HuH-7.5 (cell line): ENCODE measurements at regions not wholly inside any gene's neighbourhood (a gene's known extent, or its start where the extent isn't known, plus 50 kb on each side); places are given as distances from the start of the nearest gene placed in this dataset.
"Not testable (repeated sequence)": the region's sequence is repeated elsewhere in the genome, so short reads cannot be mapped to it uniquely, and the experiment has no call there.

ENCODE experiments used
- DNase-seq: peaks from one replicate; pipeline ENCODE4 v3.0.0; 2011; ENCODE audit warnings: low spot score

DNA sequence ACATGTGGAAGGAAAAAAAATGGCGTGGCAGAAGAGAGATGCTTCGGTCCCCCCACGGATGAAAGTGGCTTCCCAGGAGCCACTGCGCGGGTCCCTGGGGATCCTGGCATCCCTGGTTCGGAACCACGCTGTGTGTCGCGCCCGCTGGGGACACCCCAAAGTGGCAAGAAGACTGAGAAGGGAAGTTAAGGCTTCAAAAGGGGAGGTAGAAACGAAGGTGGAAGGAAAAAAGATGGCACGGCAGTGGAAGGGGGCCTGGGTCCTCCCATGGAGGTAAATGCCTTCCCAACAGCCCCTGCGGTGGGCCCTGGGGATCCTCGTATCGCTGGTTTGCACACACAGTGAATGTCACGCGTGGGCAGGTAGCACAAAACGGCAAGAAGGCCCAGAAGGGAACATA lies 281.7 kb downstream of the ALG10 start:
- DNase-seq = no peak

DNA sequence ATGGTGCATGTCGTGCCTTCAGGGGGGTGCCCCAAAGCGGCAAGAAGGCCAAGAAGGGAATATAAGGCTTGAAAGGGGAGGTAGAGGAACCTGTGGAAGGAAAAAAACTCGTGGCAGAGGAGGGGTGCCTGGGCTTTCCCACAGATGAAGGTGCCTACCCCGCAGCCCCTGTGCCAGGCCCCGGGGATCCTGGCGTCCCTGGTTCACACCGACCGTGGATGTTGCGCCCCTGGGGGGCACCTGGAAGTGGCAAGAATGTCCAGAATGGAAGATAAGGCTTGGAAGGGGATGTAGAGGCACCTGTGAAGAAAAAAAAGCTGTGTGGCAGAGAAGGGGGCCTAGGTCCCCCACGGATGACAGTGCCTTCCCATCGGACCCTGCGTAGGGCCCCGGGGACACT lies 282.2 kb downstream of the ALG10 start:
- no peak for DNase-seq

DNA sequence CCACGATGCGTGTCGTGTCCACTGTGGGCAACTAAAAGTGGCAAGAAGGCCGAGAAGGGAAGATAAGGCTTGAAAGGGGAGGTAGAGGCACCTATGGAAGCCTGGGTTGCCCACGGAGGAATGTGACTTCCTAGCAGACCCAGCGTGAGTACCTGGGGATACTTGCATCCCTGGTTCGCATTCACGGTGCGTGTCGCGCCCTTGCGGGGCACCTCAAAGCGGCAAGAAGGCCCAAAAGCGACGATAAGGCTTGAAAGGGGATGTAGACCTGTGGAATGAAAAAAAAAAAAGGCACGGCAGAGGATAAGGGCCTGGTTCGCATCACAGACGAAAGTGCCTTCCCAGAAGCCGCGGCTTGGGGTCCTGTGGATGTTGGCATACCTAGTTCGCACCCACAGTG lies 282.9 kb downstream of the ALG10 start:
- DNase-seq = no peak

DNA sequence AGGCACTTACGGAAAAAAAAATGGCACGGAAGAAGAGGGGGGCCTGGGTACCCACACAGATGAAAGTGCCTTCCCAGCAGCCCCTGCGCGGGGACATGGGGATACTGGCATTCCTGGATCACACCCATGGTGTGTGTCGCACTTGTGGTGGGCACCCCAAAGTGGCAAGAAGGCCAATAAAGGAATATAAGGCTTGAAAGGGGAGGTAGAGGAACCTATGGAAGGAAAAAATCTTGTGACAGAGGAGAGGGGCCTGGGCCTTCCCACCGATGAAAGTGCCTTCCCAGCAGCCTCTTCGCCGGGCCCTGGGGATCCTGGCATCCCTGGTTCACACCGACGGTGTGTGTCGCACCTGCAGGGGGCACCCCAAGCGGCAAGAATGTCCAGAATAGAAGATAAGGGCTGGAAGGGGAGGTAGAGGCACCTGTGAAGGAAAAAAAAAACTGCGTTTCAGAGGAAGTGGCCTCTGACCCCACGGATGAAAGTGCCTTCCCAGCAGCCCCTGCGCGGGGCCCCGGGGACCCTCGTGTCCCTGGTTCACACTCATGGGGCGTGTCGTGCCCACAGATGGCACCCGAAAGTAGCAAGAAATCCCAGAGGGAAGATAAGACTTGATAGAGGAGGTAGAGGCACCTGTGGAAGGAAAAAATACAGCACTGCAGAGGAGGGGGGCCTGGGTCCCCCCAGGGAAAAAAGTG lies 284.0 kb downstream of the ALG10 start:
- no peak for DNase-seq

- DNase-seq = not testable (repeated sequence)
Measured at GRCh38 chr12:34309806-34310804, 287.8 kb downstream of the ALG10 start.

DNA sequence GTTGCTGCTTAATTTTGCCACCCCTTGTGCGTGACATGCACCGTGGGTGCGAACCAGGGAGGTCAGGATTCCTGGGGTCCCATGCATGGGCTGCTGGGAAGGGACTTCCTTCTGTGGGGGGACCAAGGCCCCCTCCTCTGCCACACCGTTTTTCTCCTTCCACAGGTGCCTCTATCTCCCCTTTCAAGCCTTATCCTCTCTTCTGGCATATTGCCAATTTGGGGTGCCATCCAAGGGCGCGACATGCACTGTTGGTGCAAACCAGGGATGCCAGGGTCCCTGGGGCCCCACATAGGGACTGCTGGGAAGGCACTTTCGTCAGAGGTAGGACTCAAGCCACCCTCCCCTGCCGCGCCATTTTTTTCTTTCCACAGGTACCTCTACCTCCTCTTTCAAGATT lies 289.0 kb downstream of the ALG10 start:
- DNase-seq = no peak

DNA sequence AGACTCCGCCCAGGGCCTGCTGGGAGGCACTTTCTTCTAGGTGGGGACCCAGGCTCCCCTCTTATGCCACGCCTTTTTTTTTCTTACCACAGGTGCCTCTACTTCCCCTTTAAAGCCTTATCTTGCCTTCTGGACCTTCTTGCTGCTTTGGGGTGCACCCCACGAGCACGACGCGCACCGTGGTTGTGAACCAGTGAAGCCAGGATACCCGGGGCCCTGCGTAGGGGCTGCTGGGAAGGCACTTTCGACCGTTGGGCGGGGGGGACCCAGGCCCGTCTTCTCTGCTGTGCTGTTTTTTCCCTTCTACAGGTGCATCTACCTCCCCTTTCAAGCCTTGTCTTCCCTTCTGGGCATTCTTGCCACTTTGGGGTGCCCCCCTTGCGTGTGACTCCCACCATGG lies 305.4 kb downstream of the ALG10 start:
- DNase-seq = no peak

DNA sequence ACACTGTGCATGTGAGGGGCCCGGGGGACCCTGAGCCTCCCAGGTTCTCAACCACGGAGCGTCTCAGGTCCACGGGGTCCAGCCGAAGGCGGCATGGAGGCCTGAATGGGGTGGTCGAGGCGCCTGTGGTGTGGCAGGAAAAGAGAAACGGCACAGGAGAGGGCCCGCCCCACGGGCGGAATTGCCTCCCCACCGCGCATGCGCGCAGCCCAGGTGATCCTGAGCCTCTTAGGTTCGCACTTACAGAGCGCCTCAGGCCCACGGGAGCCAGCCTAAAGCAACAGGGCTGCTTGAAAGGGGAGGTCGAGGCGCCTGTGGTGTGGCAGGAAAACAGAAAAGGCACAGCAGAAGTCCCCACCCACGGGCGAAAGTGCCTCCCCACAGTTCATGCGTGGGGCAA lies 311.0 kb downstream of the ALG10 start:
- no peak for DNase-seq

- no peak for DNase-seq
Measured at GRCh38 chr12:34334538-34334937, 312.2 kb downstream of the ALG10 start.

GRCh38 chr12:34334953-34335743 lies 312.9 kb downstream of the ALG10 start:
- no peak for DNase-seq

- DNase-seq = no peak
Measured at GRCh38 chr12:34335819-34336262, 313.5 kb downstream of the ALG10 start.

- DNase-seq = no peak
Measured at GRCh38 chr12:34336619-34337465, 314.5 kb downstream of the ALG10 start.

DNA sequence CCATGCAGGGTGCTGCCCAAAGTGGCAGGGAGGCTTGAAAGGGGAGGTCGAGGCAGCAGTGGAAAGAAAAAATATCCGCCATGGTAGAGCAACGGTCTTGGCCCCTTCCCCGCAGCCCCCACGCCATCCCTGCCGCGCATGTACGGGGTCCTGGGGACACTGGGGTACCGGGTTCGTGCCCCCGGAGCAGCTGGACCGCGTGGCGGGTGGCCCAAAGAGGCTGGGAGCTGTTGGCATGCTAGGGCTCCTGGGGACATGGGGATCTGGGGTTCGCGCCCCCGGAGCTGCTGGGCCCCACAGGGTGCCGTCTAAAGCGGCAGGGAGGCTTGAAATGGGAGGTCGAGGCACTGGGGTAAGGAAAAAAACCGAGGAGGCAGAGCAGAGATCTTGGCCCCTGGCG lies 316.5 kb downstream of the ALG10 start:
- DNase-seq = no peak

DNA sequence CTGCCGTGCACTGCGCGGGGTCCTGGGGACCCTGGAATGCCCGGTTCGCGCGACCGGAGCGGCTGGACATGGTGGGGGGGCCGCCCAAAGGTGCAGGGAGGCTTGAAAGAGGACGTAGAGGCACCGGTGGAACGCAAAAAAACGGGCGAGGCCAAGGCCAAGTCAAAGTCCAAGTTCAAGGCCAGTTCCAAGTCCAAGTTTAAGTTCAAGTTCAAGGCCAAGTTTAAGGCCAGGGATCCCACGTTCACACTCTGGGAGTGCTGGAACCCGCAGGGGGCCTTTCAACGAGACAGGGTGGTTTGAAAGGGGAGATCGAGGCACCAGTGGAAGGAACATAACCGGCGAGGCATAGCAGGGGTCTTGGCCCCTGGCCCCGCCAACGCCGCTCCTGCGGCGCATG lies 317.6 kb downstream of the ALG10 start:
- no peak for DNase-seq

DNA sequence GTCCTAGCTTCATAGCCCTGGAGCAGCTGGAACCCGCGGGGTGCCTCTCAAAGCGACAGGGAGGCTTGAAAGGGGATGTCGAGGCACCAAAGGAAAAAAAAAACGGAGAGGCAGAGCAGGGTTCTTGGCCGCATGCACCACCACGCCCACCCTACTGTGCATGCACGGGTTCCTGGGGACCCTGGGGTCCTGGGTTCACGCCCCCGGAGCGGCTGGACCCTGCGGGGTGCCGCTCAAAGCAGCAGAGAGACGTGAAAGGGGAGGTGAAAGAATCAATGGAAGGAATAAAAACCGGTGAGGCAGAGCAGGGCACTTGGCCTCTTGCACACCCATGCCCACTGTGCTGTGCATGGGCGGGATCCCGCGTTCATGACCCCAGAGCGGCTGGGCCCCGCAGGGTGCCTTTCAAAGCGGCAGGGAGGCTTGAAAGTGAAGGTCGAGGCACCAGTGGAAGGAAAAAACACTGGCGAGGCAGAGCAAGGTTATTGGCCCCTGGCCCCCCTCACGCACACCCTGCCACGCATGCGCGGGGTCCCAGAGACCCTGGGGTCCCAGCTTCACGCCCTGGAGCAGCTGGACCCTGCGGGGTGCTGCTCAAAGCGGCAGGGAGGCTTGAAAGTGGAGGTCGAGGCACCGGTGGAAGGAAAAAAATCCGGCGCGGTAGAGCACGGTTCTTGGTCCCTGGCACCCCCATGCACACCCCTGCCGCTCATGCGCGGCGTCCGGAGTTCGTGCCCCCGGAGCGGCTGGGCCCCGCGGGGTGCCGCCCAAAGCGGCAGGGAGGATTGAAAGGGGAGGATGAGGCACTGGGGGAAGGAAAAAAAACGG lies 318.5 kb downstream of the ALG10 start:
- DNase-seq = no peak

DNA sequence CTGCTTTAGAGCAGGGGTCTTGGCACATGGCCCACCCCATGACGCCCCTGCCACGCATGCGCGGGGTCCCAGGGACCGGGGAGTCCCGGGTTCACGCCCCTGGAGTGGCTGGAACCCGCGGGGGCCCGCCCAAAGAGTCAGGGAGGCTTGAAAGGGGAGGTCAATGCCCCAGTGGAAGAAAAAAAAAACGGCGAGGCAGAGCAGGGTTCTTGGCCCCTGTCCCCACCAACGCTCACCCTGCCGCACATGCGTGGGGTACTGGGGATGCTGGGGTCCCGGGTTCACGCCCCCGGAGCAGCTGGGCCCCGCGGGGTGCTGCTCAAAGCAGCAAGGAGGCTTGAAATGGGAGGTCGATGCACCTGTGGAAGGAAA lies 319.1 kb downstream of the ALG10 start:
- no peak for DNase-seq

DNA sequence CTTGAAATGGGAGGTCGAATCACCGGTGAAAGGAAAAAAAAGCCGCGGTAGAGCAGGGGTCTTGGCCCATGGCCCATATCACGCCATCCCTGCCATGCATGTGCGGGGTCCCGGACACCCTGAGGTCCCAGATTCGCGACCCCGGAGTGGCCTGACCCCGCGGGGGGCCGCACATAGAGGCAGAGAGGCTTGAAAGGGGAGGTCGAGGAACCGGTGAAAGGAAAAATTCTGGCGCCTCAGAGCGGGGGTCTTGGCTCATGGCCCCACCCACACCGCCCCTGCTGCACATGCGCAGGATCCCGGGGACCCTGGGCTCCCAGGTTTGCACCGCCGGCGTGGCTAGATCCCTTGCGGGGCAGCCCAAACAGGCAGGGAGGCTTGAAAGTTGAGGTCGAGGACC lies 319.8 kb downstream of the ALG10 start:
- no peak for DNase-seq

DNA sequence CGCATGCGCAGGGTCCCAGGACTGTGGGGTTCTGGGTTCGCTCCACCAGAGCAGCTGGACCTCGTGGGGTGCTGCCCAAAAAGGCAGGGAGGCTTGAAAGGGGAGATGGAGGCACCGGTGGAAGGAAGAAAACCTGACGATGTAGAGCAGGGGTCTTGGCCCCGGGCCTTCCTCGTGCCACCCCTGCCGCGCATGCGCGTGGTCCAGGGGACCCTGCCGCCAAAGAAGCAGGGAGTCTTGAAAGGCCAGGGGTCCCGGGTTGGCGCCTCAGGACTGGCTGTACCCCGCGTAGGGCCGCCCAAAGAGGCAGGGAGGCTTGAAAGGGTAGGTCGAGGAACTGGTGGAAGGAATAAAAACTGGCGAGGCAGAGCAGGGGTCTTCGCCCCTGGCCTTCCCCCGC lies 321.0 kb downstream of the ALG10 start:
- no peak for DNase-seq

- no peak for DNase-seq
Measured at GRCh38 chr12:34343766-34344165, 321.5 kb downstream of the ALG10 start.

DNA sequence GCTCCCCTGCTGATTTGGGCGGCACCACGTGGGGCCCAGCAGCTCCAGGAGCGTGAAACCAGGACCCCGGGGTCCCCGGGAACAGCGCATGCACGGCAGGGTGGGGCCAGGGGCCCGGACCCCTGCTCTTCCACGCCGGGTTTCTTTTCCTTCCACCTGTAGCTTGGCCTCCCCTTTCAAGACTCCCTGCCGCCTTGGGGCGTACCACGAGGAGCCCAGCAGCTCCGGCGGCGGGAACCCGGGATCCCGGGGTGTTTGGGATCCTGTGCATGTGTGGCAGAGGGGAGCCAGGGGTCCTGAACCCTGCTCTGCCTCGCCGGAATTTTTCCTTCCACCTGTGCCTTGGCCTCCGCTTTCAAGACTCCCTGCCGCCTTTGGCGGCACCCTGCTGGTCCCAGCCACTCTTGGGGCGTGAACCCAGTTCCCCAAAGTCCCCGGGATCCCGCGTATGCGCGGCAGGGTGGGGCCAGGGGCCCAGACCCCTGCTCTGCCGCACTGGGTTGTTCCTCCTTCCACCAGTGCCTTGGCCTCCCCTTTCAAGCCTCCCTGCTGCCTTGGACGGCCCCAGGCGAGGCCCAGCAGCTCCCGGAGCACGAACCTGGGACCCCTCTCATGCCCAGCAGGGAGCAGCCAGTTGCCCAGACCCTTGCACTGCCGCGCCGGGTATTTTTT lies 322.7 kb downstream of the ALG10 start:
- DNase-seq = no peak
